ENCODE measurements at regions not wholly inside any gene's neighbourhood (a gene's known extent, or its start where the extent isn't known, plus 50 kb on each side); places are given as distances from the start of the nearest gene placed in this dataset.
A peak's percentile ranks its signal among the peaks of the same experiment; 100 is the strongest.

GRCh38 chr11:15737320-15737719, 619.0 kb downstream of the SOX6 start:
- DNase-seq (ENCODE audit: low read depth): no peak

GRCh38 chr11:15738931-15739330, 617.4 kb downstream of the SOX6 start:
- DNase-seq (ENCODE audit: low read depth): no peak

- DNase-seq (ENCODE audit: low read depth): no peak
Measured at GRCh38 chr11:15742626-15743519, 613.5 kb downstream of the SOX6 start.

- DNase-seq (ENCODE audit: low read depth): no peak
Measured at GRCh38 chr11:15744693-15745092, 611.7 kb downstream of the SOX6 start.

- DNase-seq (ENCODE audit: low read depth): no peak
Measured at GRCh38 chr11:15745266-15745665, 611.1 kb downstream of the SOX6 start.

- DNase-seq (ENCODE audit: low read depth): no peak
Measured at GRCh38 chr11:15747671-15748070, 608.7 kb downstream of the SOX6 start.

- no peak for DNase-seq (ENCODE audit: low read depth)
Measured at GRCh38 chr11:15748132-15748531, 608.2 kb downstream of the SOX6 start.

GRCh38 chr11:15748741-15749140, 607.6 kb downstream of the SOX6 start:
- DNase-seq (ENCODE audit: low read depth): no peak

GRCh38 chr11:15750535-15751308, 605.6 kb downstream of the SOX6 start:
- DNase-seq (ENCODE audit: low read depth): no peak

- no peak for DNase-seq (ENCODE audit: low read depth)
Measured at GRCh38 chr11:15754221-15754620, 602.1 kb downstream of the SOX6 start.

GRCh38 chr11:15757048-15757698, 599.2 kb downstream of the SOX6 start:
- no peak for DNase-seq (ENCODE audit: low read depth)

GRCh38 chr11:15758857-15759465, 597.4 kb downstream of the SOX6 start:
- no peak for DNase-seq (ENCODE audit: low read depth)

- no peak for DNase-seq (ENCODE audit: low read depth)
Measured at GRCh38 chr11:15761235-15761634, 595.1 kb downstream of the SOX6 start.

GRCh38 chr11:15764326-15764725, 592.0 kb downstream of the SOX6 start:
- DNase-seq (ENCODE audit: low read depth): no peak

- no peak for DNase-seq (ENCODE audit: low read depth)
Measured at GRCh38 chr11:15764948-15765347, 591.4 kb downstream of the SOX6 start.

GRCh38 chr11:15765530-15765929, 590.8 kb downstream of the SOX6 start:
- no peak for DNase-seq (ENCODE audit: low read depth)

GRCh38 chr11:15768321-15768720, 588.0 kb downstream of the SOX6 start:
- DNase-seq (ENCODE audit: low read depth): no peak

- no peak for DNase-seq (ENCODE audit: low read depth)
Measured at GRCh38 chr11:15769203-15769602, 587.1 kb downstream of the SOX6 start.

- peak; percentile 2 for DNase-seq (ENCODE audit: low read depth)
Measured at GRCh38 chr11:15770798-15771414, 585.4 kb downstream of the SOX6 start.

- DNase-seq (ENCODE audit: low read depth): no peak
Measured at GRCh38 chr11:15772547-15772946, 583.8 kb downstream of the SOX6 start.

GRCh38 chr11:15772981-15773380, 583.4 kb downstream of the SOX6 start:
- no peak for DNase-seq (ENCODE audit: low read depth)
